ENCODE measurements at regions not wholly inside any gene's neighbourhood (a gene's known extent, or its start where the extent isn't known, plus 50 kb on each side); places are given as distances from the start of the nearest gene placed in this dataset.
"Not testable (repeated sequence)": the region's sequence is repeated elsewhere in the genome, so short reads cannot be mapped to it uniquely, and the experiment has no call there.

DNA sequence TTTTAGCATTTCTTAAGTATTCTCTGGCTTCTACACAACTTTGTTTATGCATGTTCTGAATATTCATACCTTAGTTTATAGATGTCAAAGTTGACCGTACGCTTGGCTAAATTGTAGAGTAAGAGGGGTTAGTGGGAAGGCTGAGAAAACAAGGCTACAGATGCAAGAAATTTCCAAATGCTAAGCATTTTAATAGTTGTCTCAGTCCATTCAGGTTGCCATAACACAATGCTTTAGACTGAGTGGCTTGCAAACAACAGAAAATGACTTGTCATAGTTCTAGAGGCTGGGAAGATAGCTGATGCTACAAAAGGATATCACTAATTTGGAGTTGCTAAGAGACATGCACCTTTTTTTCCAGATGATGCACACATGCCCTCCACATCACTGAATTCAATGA, 53.0 kb upstream of the C1QTNF3 start:
- DNase-seq = not testable (repeated sequence)

DNA sequence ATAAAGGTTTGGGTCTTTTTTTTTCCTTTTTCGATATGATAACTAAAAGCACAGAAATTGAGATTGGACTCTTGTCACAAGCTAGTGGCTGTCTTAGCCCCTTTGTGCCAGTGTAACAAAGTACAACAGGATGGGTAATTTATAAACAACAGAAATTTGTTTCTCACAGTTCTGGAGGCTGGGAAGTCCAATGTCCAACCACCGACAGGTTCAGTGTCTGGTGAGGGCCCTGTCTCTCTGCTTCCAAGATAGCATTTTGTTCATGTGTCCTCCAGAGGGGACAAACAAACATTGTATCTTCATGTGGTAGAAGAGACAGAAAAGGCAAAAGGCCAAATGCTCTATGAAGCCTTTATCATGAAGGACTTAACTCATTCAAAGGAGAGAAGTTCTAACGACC, 56.9 kb upstream of the C1QTNF3 start:
- not testable (repeated sequence) for DNase-seq

DNA sequence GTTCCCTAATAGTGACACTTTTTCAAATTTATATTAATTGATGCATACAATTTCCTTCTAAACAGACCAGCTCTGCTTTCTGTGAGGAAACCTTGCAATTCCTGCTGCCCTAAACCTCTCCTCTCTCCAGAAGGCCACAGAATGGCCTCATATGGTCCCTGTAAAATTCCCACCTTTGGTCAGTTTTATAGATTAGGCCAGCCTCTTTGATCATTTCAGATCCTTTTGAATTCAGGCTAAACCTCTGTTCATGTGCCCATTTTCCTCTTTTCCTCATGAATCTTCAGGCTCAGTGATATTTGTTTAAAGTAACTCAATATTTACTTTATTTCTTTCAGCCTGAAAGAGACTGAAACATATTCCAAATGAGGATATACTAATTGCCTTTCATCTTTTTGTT, 58.6 kb upstream of the C1QTNF3 start:
- DNase-seq = not testable (repeated sequence)

DNA sequence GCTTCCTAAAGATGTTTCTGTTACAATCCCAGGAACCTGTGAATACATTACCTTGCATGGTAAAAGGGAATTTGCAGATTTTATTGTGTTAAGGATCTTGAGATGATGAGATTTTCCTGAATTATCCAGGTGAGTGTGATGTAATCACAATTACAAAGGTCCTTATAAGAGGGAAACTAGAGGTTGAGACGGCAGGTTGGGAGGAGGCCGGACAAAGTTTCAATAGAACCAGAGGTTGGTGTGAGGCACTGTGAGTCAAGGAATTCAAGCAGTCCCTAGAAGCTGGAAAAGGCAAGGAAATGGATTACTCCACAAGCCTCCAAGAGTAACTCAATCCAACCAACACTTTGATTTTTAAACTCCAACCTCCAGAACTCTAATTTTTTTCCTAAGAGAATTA, 65.9 kb upstream of the C1QTNF3 start:
- DNase-seq = not testable (repeated sequence)

DNA sequence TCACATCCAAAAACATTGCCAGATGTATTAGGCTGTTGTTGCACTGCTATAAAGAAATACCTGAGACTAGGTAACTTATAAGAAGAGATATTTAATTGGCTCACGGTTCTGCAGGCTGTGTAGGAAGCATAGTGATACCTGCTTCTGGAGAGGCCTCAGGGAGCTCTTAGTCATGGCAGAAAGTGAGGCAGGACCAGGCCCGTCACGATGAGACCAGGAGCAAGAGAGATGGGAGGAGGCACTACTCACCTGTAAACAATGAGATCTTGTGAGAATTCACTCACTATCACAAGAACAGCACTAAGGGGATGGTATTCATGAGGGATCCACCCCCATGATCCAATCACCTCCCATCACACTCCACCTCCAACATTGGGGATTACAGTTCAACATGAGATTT, 81.3 kb upstream of the C1QTNF3 start:
- not testable (repeated sequence) for DNase-seq

DNA sequence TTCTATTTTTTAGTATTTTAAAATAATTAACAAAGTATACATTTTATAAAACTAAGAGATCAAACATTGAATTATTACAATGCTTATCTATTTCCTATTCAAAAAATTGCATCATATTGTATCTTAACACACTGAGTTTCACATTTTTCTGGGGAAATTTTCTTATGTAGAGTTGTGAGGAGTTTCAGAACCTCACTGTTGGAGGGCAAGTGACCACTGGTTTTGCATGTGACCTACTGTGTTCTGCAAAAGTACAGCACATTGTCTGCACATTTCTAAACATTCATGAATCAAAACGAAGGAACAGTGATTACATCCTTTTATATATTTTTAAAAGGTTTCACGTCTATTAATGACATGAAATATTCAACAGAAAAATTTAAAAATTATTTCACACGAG, 82.3 kb upstream of the C1QTNF3 start:
- not testable (repeated sequence) for DNase-seq

DNA sequence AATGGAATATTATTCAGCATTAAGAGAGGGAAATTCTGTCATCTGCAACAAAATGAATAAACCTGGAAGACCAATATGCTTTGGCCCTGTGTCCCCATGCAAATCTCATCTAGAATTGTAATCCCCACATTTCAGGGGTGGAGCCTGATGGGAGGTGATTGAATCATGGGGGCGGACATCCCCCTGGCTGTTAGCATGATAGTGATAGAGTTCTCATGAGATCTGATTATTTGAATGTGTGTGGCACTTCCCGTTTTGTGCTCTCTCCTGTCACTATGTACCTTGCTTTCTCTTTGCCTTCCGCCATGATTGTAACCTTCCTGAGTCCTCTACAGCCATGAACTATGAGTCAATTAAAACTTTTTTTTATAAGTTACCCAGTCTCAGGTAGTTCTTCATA, 83.7 kb upstream of the C1QTNF3 start:
- DNase-seq = not testable (repeated sequence)

DNA sequence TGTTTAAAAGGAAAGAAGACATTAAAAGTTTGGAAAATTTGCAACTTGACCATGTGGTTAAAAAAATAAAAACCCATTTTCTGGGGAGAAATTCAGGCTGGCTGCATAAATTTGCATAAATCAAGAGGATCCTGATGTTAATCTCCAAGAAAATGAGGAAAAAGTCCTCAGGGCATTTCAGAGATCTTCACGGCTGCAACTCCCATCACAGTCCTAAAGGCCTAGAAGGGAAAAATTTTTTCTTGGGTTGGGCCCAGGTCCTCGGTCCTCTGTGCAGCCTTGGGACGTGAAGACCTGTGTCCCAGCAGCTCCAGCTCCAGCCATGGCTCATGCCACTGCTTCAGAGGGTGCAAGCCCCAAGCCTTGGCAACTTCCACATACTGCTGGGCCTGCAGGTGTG, 84.8 kb upstream of the C1QTNF3 start:
- not testable (repeated sequence) for DNase-seq

DNA sequence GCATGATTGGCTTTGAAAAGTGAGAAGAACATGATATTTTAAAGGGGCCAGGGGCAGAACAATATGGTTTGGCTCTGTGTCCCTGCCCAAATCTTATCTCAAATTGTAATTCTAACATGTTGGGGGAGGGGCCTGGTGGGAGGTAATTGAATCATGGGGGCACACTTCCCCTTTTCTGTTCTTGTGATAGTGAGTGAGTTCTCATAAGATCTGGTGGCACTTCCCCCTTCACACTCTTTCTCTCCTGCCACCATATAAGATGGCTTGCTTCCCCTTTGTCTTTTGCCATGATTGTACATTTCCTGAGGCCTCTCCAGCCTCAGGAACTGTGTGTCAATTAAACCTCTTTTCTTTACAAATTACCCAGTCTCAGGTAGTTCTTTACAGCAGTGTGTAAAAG, 85.9 kb upstream of the C1QTNF3 start:
- not testable (repeated sequence) for DNase-seq

DNA sequence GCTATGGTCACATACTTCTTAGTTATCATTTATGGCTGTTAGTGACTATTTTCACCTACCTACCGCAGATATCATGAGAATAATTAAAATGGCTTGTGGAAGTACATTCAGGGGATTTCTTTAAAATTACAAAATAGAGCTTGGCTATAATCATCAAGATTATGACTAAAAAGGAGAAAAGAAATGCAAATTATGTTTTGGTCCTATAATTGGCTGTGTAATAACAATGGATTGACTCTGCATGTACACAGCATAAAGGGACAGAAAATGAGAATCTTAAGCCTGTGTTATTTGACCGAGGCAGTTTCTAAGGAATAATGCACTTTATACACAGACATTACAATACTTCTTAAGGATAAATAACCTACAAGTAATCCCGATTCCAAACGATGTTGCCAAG, 112.0 kb upstream of the C1QTNF3 start:
- not testable (repeated sequence) for DNase-seq

DNA sequence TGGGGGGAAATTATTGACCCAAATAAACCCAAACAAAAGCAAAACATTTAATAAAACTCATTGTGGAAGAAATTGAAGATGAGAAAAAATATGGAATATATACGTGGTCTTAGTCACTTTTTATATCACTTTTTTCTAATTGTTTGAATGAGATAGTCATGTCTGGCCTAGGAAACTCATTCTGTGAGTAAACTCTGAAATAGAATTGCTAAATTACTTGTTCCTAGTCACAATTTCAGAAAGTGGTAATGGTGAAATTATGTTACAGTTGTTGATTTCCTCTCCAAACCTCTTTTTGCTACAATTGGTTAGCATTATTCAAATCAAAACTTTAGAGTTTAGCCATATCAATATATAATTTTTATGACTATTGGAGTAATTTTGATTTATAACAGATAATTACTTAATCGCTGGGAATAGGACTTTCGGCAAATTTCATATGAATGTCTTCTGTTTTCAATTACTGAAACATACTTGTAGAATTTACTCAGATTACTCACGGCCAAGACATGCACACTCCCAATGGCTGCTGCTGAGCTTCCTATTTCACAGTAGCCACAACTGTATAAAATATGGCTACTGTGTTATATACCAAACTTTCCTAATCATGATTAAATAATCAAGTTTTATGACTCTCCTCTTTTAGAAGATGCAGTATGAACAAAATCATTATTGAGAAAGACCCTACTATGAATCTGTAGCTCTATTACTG, 113.8 kb upstream of the C1QTNF3 start:
- not testable (repeated sequence) for DNase-seq

DNA sequence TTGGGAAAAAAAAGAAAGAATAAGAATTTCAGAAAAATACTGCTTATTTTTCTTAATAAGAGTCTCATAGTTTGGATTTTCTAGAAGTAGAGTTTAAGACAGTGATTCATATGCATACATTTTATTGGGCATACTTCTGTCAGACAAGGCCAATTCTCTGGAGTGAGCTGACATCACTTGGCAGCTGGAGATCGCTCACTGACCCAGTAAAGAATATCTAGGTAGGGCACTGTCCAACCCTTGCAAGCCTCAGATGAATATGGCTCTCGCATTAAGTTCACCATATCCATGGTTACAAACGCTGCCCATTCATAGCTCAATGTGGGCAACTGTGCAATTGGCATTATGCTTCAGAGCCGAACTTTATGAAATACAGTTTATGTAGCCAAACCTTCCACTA, 117.9 kb upstream of the C1QTNF3 start:
- not testable (repeated sequence) for DNase-seq

DNA sequence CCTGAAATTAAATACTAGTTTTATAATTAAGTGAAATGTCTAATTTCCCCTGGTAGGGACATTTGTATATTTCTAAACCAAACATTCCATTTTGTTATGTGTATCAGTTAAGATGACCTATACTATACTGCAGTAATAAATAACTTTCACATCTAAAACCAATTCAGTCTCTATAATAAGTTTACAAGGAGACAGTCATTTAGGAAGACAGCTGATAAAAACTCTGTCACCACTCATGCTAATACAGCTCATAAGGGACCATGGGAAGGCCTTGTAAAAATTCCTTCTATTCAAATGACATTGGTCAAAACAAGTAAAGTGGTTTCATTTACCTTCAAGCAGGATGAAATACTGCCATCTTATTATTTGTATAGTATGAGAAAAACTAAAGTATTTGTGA, 128.4 kb upstream of the C1QTNF3 start:
- not testable (repeated sequence) for DNase-seq

DNA sequence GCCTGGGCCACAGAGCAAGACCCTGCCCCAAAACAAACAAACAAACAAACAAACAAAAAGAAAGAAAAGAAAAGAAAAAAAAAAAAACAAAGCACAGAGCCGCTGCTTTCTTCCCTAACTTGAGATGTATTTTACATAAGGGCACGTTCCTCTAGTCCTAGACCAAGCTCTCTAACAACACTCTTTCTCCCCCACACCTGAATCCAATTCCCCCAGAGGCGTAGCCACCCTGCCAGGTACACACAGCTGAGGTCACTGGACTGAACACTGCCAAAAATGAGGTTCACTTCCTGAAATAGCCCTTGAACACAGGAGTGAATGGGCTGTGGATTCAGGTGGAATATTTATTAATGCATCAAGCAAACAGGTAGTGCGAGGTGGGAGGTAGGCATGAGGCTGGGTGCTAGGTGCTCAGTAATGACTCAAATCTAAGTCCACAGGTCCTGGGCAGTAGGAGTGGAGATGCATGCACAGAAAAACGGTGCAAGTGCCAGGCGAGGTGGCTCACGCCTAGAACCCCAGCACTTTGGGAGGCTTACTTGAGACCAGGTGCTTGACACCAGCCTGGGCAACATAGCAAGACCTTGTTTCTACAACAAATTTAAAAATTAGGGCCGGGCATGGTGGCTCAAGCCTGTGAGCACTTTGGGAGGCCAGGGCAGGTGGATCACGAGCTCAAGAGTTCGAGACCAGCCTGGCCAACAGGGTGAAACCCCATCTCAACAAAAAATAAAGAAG, 136.6 kb upstream of the C1QTNF3 start:
- DNase-seq = not testable (repeated sequence)

DNA sequence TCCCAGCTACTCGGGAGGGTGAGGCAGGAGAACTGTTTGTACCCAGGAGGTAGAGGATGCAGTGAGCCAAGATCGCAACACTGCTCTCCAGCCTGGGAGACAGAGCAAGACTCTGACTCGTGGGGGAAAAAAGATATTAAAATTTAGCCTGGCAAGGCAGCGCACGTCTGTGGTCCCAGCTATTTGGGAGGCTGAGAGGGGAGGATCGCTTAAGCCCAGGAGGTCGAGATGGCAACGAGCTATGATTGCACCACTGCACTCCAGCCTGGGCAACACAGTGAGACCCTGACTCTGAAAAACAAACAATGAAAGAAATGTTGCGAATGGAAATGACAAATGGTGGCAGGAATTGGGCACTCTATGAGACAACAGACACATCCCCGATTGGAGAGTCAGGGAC, 137.2 kb upstream of the C1QTNF3 start:
- not testable (repeated sequence) for DNase-seq

DNA sequence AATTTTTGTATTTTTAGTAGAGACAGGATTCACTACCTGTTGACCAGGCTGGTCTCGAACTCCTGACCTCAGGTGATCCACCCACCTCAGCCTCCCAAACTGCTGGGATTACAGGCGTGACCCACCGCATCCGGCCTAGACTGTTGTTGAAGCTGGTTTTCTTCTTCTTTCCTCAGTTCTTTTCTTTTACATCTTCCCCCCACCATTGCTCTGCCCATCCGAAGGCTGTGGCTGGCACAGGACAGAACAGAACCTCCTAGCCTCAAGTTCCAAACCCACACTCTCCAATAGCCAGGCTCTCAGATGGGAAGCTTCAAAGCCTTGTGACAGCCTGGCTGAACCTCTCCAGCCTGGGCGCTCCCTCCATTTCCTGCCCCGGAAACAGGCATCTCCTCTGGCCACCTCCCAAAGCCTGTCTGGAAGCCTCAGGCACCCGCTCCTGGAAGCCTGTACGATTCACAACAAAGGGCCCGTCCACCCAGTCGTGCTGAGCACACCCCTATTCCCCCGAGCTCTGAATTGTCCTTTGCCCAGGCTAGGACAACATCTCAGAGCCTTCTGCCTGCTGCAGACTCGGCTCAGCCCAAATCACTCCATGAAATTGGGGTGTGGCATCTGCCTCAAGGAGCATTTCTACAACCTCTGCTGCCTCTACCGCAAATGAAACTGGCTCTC, 138.1 kb upstream of the C1QTNF3 start:
- DNase-seq = not testable (repeated sequence)

DNA sequence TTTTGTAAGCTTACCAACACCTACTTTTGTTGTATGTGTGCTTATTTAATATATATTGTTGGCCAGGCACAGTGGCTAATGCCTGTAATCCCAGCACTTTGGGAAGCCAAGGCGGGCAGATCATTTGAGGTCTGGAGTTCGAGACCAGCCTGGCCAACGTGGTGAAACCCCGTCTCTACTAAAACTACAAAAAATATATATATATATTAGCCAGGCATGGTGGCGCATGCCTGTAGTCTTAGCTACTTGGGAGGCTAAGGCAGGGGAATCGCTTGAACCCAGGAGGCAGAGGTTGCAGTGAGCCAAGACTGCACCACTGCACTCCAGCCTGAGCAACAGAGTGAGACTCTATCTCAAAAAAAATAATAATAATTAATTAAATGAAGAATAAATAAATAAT, 142.0 kb upstream of the C1QTNF3 start:
- DNase-seq = not testable (repeated sequence)

DNA sequence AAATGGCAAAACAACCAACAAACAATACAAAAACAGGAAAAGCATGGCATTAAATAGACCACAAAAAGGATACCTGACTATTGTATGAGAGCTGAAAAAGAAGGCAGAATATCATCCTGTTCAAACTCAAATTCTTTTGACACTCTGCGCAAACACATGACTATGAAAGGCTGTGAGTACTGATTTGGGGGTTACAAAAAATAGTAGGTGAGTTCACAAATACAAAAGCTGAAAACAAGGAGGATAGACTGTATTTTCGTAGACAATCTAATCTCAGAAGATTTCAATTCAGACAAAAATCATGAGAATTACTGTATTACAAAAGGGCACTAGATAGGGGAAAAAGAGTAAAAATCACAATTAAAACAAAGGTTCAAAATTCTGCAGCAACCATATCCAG, 142.6 kb upstream of the C1QTNF3 start:
- not testable (repeated sequence) for DNase-seq

DNA sequence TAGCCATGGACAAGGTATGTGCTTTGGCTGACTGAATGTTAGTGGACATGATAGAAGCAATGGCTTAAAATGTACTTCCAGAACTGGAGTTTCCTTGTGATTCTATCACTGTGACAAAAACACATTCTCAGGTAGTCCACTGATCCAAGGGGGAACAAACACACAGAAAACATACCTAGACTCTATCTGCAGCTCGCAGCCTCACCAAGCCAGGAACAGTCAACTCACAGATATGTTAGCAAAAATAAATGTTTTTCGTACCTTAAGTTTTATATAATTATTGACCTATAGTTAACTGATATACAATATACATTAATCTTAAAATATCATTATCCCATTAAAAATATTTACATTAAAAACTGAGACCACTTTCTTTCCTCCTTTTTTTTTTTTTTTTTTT, 143.1 kb upstream of the C1QTNF3 start:
- not testable (repeated sequence) for DNase-seq

DNA sequence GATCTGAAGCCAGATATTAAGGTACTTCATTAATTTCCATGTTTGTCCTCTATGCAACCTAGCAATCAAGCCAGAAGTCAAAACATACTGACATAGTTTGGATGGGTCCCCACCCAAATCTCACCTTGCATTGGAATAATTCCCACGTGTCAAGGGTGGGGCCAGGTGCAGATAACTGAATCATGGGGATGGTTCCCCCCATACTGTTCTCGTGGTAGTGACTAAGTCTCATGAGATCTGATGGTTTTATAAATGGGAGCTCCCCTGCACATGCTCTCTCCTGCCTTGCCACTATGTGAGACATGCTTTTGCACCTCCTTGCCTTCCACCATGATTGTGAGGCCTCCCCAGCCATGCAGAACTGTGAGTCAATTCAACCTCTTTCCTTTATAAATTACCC, 143.9 kb upstream of the C1QTNF3 start:
- not testable (repeated sequence) for DNase-seq

DNA sequence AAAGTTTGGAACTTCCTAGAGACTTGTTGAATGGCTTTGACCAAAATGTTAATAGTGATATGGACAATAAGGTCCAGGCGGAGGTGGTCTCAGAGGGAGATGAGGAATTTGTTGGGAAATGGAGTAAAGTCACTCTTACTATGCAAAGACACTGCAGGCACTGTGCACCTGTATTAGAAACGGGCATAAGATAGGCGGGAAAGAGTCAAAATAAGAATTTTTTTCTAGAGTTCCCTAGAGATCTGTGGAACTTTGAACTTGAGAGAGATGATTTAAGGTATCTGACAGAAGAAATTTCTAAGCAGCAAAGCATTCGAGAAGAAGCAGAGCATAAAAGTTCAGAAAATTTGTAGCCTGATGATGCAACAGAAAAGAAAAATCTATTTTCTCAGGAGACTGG, 144.4 kb upstream of the C1QTNF3 start:
- DNase-seq = not testable (repeated sequence)

DNA sequence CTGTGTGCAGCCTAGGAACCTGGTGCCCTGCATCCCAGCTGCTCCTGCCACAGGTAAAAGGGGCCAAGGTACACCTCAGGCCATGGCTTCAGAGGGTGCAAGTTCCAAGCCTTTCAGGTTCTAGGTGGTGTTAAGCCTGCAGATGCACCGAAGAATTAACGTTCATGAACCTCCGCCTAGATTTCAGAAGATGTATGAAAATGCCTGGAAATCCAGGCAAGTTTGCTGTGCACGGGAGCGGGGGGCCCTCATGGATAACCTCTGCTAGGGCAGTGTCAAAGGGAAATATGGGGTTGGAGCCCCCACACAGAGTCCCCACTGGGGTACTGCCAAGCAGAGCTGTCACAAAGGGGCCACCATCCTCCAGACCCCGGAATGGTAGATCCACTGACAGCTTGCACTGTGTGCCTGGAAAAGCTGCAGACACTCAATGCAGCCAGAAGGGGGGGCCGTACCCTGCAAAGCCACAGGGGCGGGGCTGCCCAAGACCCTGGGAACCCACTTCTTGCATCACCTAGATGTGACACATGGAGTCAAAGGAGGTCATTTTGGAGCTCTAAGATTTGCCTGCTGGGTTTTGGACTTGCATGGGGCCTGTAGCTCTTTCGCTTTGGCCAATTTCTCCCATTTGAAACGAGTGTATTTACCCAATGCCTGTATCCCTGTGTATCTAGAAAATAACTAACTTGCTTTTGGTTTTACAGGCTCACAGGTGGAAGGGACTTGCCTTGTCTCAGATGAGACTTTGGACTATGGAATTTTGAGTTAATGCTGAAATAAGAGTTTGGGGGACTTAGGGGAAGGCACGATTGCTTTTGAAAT, 145.2 kb upstream of the C1QTNF3 start:
- not testable (repeated sequence) for DNase-seq

DNA sequence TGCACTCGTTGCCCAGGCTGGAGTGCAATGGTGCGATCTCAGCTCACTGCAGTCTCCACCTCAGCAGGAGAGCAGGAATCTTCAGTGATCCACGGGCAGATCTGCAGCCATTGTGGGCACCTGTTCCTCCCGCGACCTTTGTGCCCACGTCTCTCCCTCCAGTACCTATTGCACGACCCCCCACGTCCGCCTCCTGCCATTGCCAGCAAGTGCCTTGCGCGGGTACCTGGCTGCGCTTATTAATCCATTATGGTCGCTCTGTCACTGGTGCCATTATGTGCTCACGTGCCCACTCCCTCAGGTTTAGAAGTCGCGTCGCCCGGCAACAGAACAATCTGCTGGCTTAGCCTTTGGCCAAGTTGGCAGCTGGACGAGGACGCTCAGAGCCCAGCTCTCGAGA, 146.2 kb upstream of the C1QTNF3 start:
- not testable (repeated sequence) for DNase-seq

All from hippocampal formation (tissue), 2 donors.